Endothelial cell of umbilical vein (primary cell): ENCODE measurements at regions not wholly inside any gene's neighbourhood (a gene's known extent, or its start where the extent isn't known, plus 50 kb on each side); places are given as distances from the start of the nearest gene placed in this dataset.

ENCODE experiments used
- BruUV-seq: library from RNA; stranded (reverse); fragments of 400-500 nt; replicated peaks from 2 replicates; lab custom pipeline; 2021; lab: Mats Ljungman, UMichigan
- CTCF ChIA-PET: fragments of 300-600, 350-600 bp; sonication (Branson Sonifier 250); formaldehyde crosslinking; loops from one replicate; lab custom pipeline; 2021; ENCODE audit warnings: antibody characterized with exemption, inconsistent platforms; lab: Charles Lee
- POLR2A ChIA-PET: fragments of 300-600, 350-600 bp; sonication (Branson Sonifier 250); formaldehyde crosslinking; loops from one replicate; lab custom pipeline; 2021; ENCODE audit warnings: antibody characterized with exemption, inconsistent platforms; lab: Charles Lee
- DNase-seq: peaks from one replicate; pipeline ENCODE4 v3.0.0-alpha.2; 2011; ENCODE audit warnings: low read depth, low spot score
- FAIRE-seq: peaks from 2 replicates; lab custom pipeline; 2011; peaks lifted over from hg19 to GRCh38; lab: Jason Lieb, UNC
- H2AFZ ChIP-seq: 2 replicates; pipeline ENCODE4 v1.6.0; 2012; ENCODE audit warnings: low read depth, low read length, control low read depth, inconsistent platforms
- H3K27ac ChIP-seq: 2 replicates; pipeline ENCODE4 v1.5.1; 2011; ENCODE audit warnings: low read depth, mild to moderate bottlenecking, control low read depth, low read length, moderate library complexity; ENCODE audit not compliant: insufficient read depth
- H3K27me3 ChIP-seq, 2 experiments: 2 replicates each; pipeline versions ENCODE4 v1.6.0 to v1.6.1; 2011; ENCODE audit warnings: low read length in 2 of 2, mixed read lengths in 1 of 2; ENCODE audit not compliant: control insufficient read depth in 2 of 2, insufficient read depth in 2 of 2
- H3K36me3 ChIP-seq, 2 experiments: 2 replicates in 1 of 2; 3 replicates in 1 of 2; pipeline ENCODE4 v1.5.1; 2011; ENCODE audit warnings: low read length in 2 of 2, mild to moderate bottlenecking in 1 of 2, moderate library complexity in 1 of 2; ENCODE audit not compliant: control insufficient read depth in 2 of 2, insufficient read depth in 2 of 2; ENCODE audit errors: extremely low read depth in 1 of 2
- H3K4me1 ChIP-seq: 3 replicates; pipeline ENCODE4 v1.5.1; 2011; ENCODE audit warnings: mild to moderate bottlenecking, low read length; ENCODE audit not compliant: control insufficient read depth, insufficient read depth; ENCODE audit errors: extremely low read depth
- H3K4me2 ChIP-seq: 2 replicates; pipeline ENCODE4 v1.6.1; 2011; ENCODE audit warnings: low read length, control low read depth, mixed read lengths; ENCODE audit not compliant: insufficient read depth
- H3K4me3 ChIP-seq, 3 experiments: fragments of 200-600 bp in 1 of 3; sonication (generic), shearing (Covaris generic) in 1 of 3; replicated peaks in 1 of 3; 2 replicates each; pipeline ENCODE4 v1.5.1; 2011 to 2016; ENCODE audit warnings: control low read depth in 3 of 3, low read length in 3 of 3, mild to moderate bottlenecking in 2 of 3, inconsistent platforms in 1 of 3, low read depth in 1 of 3, moderate library complexity in 1 of 3; ENCODE audit not compliant: insufficient read depth in 1 of 3
- H3K79me2 ChIP-seq: 2 replicates; pipeline ENCODE4 v1.6.0; 2012; ENCODE audit warnings: low read length, inconsistent platforms; ENCODE audit not compliant: control insufficient read depth, insufficient read depth
- H3K9ac ChIP-seq: replicated peaks from 2 replicates; pipeline ENCODE3; 2011; ENCODE audit warnings: low read length, control low read depth; ENCODE audit not compliant: insufficient read depth; ENCODE audit errors: extremely low read depth
- H3K9me1 ChIP-seq: replicated peaks from 3 replicates; pipeline ENCODE4 v1.6.0; 2011; ENCODE audit warnings: mild to moderate bottlenecking, low read length; ENCODE audit not compliant: control insufficient read depth, insufficient read depth; ENCODE audit errors: extremely low read depth
- H3K9me3 ChIP-seq: replicated peaks from 2 replicates; pipeline ENCODE4 v1.5.1; 2012; ENCODE audit warnings: low read length, inconsistent platforms; ENCODE audit not compliant: control insufficient read depth, insufficient read depth
- H4K20me1 ChIP-seq: replicated peaks from 2 replicates; pipeline ENCODE3; 2011; ENCODE audit warnings: mild to moderate bottlenecking, low read length; ENCODE audit not compliant: control insufficient read depth, insufficient read depth; ENCODE audit errors: extremely low read depth
- EZH2 ChIP-seq: IDR thresholded peaks from 2 replicates; pipeline ENCODE4 v1.6.1; 2012; ENCODE audit warnings: borderline replicate concordance, low read depth, mild to moderate bottlenecking, moderate library complexity, low read length, inconsistent platforms; ENCODE audit not compliant: severe bottlenecking
- GATA2 ChIP-seq: IDR thresholded peaks from 2 replicates; pipeline ENCODE4 v1.7.0; 2011; ENCODE audit warnings: low read depth, mild to moderate bottlenecking, moderate library complexity, mixed read lengths, low read length; ENCODE audit not compliant: insufficient read length, insufficient read depth
- JUN ChIP-seq: IDR thresholded peaks from 2 replicates; pipeline ENCODE4 v1.6.1; 2011; ENCODE audit warnings: borderline replicate concordance, low read depth; ENCODE audit not compliant: insufficient read length, insufficient read depth
- MYC ChIP-seq: IDR thresholded peaks from one replicate; pipeline ENCODE4 v1.6.1; 2011; ENCODE audit warnings: mild to moderate bottlenecking, low read depth, low read length
- POLR2A ChIP-seq: IDR thresholded peaks from 2 replicates; pipeline ENCODE4 v1.6.1; 2012; ENCODE audit warnings: low read depth, mild to moderate bottlenecking, control low read depth, low read length
- POLR2AphosphoS5 ChIP-seq: IDR thresholded peaks from 2 replicates; pipeline ENCODE4 v1.6.1; 2012; ENCODE audit warnings: low read depth, mild to moderate bottlenecking, control low read depth, low read length, moderate library complexity; ENCODE audit not compliant: insufficient read depth
- dilution Hi-C: fragments of 300-500 bp; cut with MboI; formaldehyde crosslinking; loops from one replicate; pipeline ENCODE4 v1.15.0; 2019; ENCODE audit warnings: low sequenced_read_pairs; ENCODE audit not compliant: extremely low pct_ligation_motif_present
- intact Hi-C: fragments of 100-400 bp; cut with micrococcal nuclease; formaldehyde crosslinking; loops from one replicate; pipeline ENCODE4 v1.10.0; 2022
- TF ChIP-seq, protein P1 (sequence below): IDR thresholded peaks from 2 replicates; pipeline ENCODE4 v1.6.1; 2011; ENCODE audit not compliant: insufficient read depth, insufficient read length

DNA sequence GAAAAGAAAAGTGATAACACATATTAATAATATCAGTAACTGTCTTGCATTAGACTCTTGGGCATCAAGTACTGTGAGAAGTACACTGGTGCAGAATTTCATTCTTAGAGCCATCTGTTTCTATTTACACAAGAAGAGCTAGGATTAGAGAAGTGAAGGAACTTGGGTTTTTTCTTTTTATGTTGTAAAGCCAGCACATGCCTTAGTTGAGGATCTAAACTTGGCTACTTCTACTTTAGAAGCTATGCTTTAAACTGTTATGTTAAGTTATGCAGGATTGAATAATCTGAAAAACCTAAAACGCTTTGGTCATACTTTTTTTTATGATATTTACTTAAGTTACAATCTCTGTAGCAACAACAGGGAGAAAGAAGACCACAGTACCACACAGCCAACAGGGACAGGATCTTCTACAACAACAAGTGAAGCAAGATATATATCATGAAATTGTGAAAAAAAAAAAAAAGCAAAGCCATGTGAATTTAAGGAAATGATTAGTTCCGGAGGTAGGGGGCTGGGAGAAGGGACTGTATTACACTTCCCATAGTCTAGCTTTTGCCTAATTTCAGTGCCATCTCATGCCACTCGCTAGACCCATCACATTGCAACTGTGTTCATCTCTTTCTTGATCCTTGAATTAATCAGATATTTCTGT is 305.1 kb upstream of the GOT2 start:
- intact Hi-C loops: no loop called here
- no peak overlapping the region for H2AFZ ChIP-seq
- BruUV-seq: no TSS peak
- H3K27me3 ChIP-seq: no peaks in the 10 kb centered on the region
- no peak overlapping the region for H3K9ac ChIP-seq
- no peaks in the 10 kb centered on the region for H3K4me1 ChIP-seq
- ChIA-PET CTCF (no interaction called here), POLR2A (no interaction called here)
- H4K20me1 ChIP-seq: no peaks in the 10 kb centered on the region
- H3K4me2 ChIP-seq: no peak overlapping the region
- no peak for DNase-seq
- peak; percentile 46 for FAIRE-seq
- dilution Hi-C loops: no loop called here
- no peaks in the 10 kb centered on the region for H3K79me2 ChIP-seq
- H3K9me3 ChIP-seq: no peaks in the 10 kb centered on the region
- no peak overlapping the region for H3K4me3 ChIP-seq
- no peak for TF ChIP-seq POLR2AphosphoS5
- TF ChIP-seq, protein P1, sequence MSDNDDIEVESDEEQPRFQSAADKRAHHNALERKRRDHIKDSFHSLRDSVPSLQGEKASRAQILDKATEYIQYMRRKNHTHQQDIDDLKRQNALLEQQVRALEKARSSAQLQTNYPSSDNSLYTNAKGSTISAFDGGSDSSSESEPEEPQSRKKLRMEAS: no peak
- no peak for TF ChIP-seq MYC
- H3K36me3 ChIP-seq: no peaks in the 10 kb centered on the region
- H3K27ac ChIP-seq: no peak overlapping the region
- no peaks in the 10 kb centered on the region for H3K9me1 ChIP-seq

DNA sequence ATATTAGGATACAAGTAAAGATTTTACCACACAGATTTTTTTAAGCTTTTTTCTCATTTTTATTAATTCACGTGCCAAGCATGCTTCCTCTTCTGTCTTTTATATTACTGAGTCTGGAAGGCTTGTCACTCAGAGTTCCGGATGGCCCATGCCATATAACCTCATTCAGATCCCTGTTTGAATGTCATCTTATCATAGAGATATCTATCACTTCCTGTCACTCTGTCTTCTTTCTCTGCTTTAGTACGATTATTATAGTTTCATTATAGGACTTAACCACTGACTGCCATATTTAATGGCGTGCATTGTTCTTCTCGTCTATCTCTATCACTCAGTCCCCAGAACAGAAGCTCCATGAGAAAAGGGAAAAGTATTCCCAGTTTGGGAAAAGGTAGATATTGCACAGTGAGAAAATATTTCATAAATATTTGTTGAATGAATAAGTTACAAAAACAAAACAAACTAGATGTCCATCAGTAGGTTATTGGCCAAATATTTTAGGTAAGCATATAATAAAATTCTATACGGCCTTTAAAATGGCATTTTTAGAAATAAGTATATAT is 296.9 kb upstream of the GOT2 start:
- no peak overlapping the region for H3K4me2 ChIP-seq
- no peak overlapping the region for H3K9ac ChIP-seq
- BruUV-seq: no TSS peak
- no peaks in the 10 kb centered on the region for H4K20me1 ChIP-seq
- ChIA-PET CTCF (interaction anchor here (1.0 kb wide), 1 partner anchor 17 kb away, joined by 3 read pairs; no protein-coding TSS in a partner anchor), POLR2A (no interaction called here)
- intact Hi-C loops (no loop called here), dilution Hi-C loops (no loop called here)
- no peak overlapping the region for H3K27ac ChIP-seq
- no peaks in the 10 kb centered on the region for H3K79me2 ChIP-seq
- no peak for DNase-seq
- H3K4me3 ChIP-seq: no peak overlapping the region
- no peaks in the 10 kb centered on the region for H3K27me3 ChIP-seq
- H3K4me1 ChIP-seq: no peaks in the 10 kb centered on the region
- H3K9me1 ChIP-seq: no peaks in the 10 kb centered on the region
- no peak for TF ChIP-seq GATA2
- no peak for TF ChIP-seq EZH2
- no peak for TF ChIP-seq POLR2AphosphoS5
- no peak for TF ChIP-seq JUN
- TF ChIP-seq MYC: no peak
- no peak for TF ChIP-seq POLR2A
- no peak for FAIRE-seq
- H3K9me3 ChIP-seq: no peaks in the 10 kb centered on the region
- no peaks in the 10 kb centered on the region for H3K36me3 ChIP-seq
- H2AFZ ChIP-seq: no peak overlapping the region
